Central memory CD8-positive, alpha-beta T cell (primary cell): ENCODE measurements at regions not wholly inside any gene's neighbourhood (a gene's known extent, or its start where the extent isn't known, plus 50 kb on each side); places are given as distances from the start of the nearest gene placed in this dataset.
"Not testable (repeated sequence)": the region's sequence is repeated elsewhere in the genome, so short reads cannot be mapped to it uniquely, and the experiment has no call there.

Source experiments
- ATAC-seq: fragments of 150-1000 bp; cut with Tn5 transposase; replicated peaks from 2 replicates; pipeline ENCODE4 v1.10.0; 2022; ENCODE audit warnings: mild to moderate bottlenecking, moderate FRiP score, moderate number of reproducible peaks; ENCODE audit not compliant: poor library complexity, severe bottlenecking; ENCODE audit errors: extremely low read depth
- DNase-seq, 2 donors: peaks; one replicate each; pipeline ENCODE4 v3.0.0; 2021; ENCODE audit warnings: low spot score in 2 of 2
- H3K27ac Mint-ChIP-seq: one replicate; pipeline ENCODE4 v1.8.0; 2022; ENCODE audit warnings: low read depth, mild to moderate bottlenecking, moderate library complexity, mixed read lengths
- H3K27me3 Mint-ChIP-seq: one replicate; pipeline ENCODE4 v1.8.0; 2022; ENCODE audit warnings: mixed read lengths
- H3K36me3 Mint-ChIP-seq: one replicate; pipeline ENCODE4 v1.8.0; 2022; ENCODE audit warnings: mild to moderate bottlenecking, moderate library complexity, mixed read lengths; ENCODE audit not compliant: insufficient read depth
- H3K4me1 Mint-ChIP-seq: one replicate; pipeline ENCODE4 v1.8.0; 2022; ENCODE audit warnings: mixed read lengths
- H3K4me3 Mint-ChIP-seq: one replicate; pipeline ENCODE4 v1.8.0; 2022; ENCODE audit warnings: mild to moderate bottlenecking, moderate library complexity, mixed read lengths
- H3K9me3 Mint-ChIP-seq: one replicate; pipeline ENCODE4 v1.8.0; 2022; ENCODE audit warnings: mixed read lengths

- not testable (repeated sequence) for DNase-seq, H3K27ac Mint-ChIP-seq, H3K4me3 Mint-ChIP-seq
Observed at GRCh38 chr12:97656548-97656947, 193.9 kb downstream of the RMST start.

GRCh38 chr12:97659117-97659880, 196.7 kb downstream of the RMST start:
- DNase-seq, result no peak
- Mint-ChIP-seq H3K4me1 (no peaks in the 10 kb centered on the region), H3K36me3 (no peaks in the 10 kb centered on the region), H3K9me3 (peaks cover 12% of the 10 kb centered on the region), H3K27ac (no peak overlapping the region), H3K27me3 (no peaks in the 10 kb centered on the region), H3K4me3 (no peak overlapping the region)
- no peak for ATAC-seq

More at GRCh38 chr12:97656548-97656947, 193.9 kb downstream of the RMST start:
- not testable (repeated sequence) for H3K27me3 Mint-ChIP-seq, H3K9me3 Mint-ChIP-seq, ATAC-seq, H3K4me1 Mint-ChIP-seq, H3K36me3 Mint-ChIP-seq

GRCh38 chr12:97666263-97666662, 203.7 kb downstream of the RMST start:
- H3K27ac Mint-ChIP-seq, result no peak overlapping the region
- no peak overlapping the region for H3K4me3 Mint-ChIP-seq
- no peaks in the 10 kb centered on the region for H3K27me3 Mint-ChIP-seq
- DNase-seq (no peak), ATAC-seq (no peak)
- no peaks in the 10 kb centered on the region for H3K36me3 Mint-ChIP-seq
- H3K4me1 Mint-ChIP-seq, result no peaks in the 10 kb centered on the region
- peaks cover 19% of the 10 kb centered on the region for H3K9me3 Mint-ChIP-seq

DNA sequence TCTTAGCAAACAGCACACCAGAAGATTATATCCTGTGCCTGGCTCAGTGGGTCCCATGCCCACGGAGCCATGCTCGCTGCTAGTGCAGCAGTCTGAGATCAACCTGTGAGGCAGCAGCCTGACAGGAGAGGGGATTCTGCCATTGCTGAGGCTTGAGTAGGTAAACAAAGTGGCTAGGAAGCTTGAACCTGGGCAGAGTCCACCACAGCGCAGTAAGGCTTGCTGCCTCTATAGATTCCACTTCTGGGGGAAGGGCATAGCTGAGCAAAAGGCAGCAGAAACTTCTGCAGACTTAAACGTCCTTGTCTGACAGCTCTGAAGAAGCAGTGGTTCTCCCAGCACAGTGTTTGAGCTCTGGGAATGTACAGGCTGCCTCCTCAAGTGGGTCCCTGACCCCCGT, 210.3 kb downstream of the RMST start:
- Mint-ChIP-seq H3K9me3 (peaks cover 17% of the 10 kb centered on the region), H3K27ac (no peak overlapping the region), H3K27me3 (no peaks in the 10 kb centered on the region), H3K4me1 (no peaks in the 10 kb centered on the region), H3K36me3 (no peaks in the 10 kb centered on the region), H3K4me3 (no peak overlapping the region)
- ATAC-seq (no peak), DNase-seq (no peak)

- Mint-ChIP-seq H3K4me3 (no peak overlapping the region), H3K9me3 (peaks cover 4% of the 10 kb centered on the region), H3K27ac (no peak overlapping the region)
Observed at GRCh38 chr12:97680751-97681150, 218.1 kb downstream of the RMST start.

GRCh38 chr12:97681612-97682504, 219.3 kb downstream of the RMST start:
- ATAC-seq (no peak), DNase-seq (no peak)
- Mint-ChIP-seq H3K4me1 (no peaks in the 10 kb centered on the region), H3K36me3 (no peaks in the 10 kb centered on the region), H3K27me3 (no peaks in the 10 kb centered on the region), H3K27ac (no peak overlapping the region), H3K9me3 (no peaks in the 10 kb centered on the region), H3K4me3 (no peak overlapping the region)

More at GRCh38 chr12:97680751-97681150, 218.1 kb downstream of the RMST start:
- H3K27me3 Mint-ChIP-seq, result no peaks in the 10 kb centered on the region
- H3K4me1 Mint-ChIP-seq, result no peaks in the 10 kb centered on the region
- no peak for DNase-seq
- no peaks in the 10 kb centered on the region for H3K36me3 Mint-ChIP-seq
- ATAC-seq, result no peak

GRCh38 chr12:97685360-97685759, 222.8 kb downstream of the RMST start:
- Mint-ChIP-seq H3K27ac (no peak overlapping the region), H3K27me3 (no peaks in the 10 kb centered on the region), H3K4me3 (no peak overlapping the region), H3K9me3 (peaks cover 6% of the 10 kb centered on the region), H3K4me1 (no peaks in the 10 kb centered on the region), H3K36me3 (no peaks in the 10 kb centered on the region)
- ATAC-seq (no peak), DNase-seq (no peak)

DNA sequence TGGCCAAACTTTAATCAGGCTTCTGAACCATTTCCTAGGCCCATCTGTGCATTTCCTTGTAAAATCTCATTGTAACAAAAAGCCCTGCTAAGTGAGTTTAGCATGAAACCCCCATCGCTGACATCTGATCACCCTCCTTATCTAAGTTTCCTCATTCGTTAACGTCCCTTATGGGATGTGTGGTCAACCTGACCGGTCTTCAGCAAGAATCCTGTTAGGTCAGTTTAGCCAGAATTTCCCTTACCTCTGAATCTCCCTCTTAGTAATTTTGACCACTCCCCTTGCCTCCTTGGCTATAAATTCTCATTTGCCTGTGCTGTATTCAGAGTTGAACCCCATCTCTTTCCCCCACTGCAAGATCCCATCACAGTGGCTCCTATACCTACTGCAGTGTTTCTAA, 239.3 kb downstream of the RMST start:
- no peaks in the 10 kb centered on the region for H3K36me3 Mint-ChIP-seq
- no peak overlapping the region for H3K4me3 Mint-ChIP-seq
- DNase-seq (no peak), ATAC-seq (no peak)
- peaks cover 5% of the 10 kb centered on the region for H3K9me3 Mint-ChIP-seq
- no peak overlapping the region for H3K27ac Mint-ChIP-seq
- H3K4me1 Mint-ChIP-seq, result no peaks in the 10 kb centered on the region
- H3K27me3 Mint-ChIP-seq, result no peaks in the 10 kb centered on the region

DNA sequence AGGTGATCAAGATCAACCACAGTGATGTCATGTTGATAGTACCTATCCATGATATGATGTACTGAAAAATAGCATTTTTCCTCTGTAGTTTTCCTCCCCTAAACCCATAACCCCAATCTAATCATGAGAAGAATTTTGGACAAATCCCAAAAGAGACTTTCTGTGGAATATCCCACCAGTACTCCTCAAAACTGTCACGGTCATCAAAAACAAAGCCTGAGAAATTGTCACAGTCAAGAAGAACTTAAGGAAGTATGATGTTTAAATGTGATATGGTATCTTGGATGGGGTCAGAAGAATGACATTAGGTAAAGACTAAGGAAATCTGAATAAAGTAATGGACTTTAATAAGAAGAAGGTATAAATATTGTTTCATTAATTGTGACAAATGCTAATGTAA, 248.8 kb downstream of the RMST start:
- H3K27me3 Mint-ChIP-seq, result no peaks in the 10 kb centered on the region
- H3K9me3 Mint-ChIP-seq, result peaks cover 6% of the 10 kb centered on the region
- H3K27ac Mint-ChIP-seq, result no peak overlapping the region
- no peaks in the 10 kb centered on the region for H3K4me1 Mint-ChIP-seq
- H3K36me3 Mint-ChIP-seq, result no peaks in the 10 kb centered on the region
- DNase-seq, result no peak
- no peak overlapping the region for H3K4me3 Mint-ChIP-seq
- ATAC-seq, result no peak

GRCh38 chr12:97713270-97713669, 250.7 kb downstream of the RMST start:
- no peak for ATAC-seq
- Mint-ChIP-seq H3K4me3 (no peak overlapping the region), H3K27me3 (no peaks in the 10 kb centered on the region), H3K9me3 (peaks cover 6% of the 10 kb centered on the region), H3K36me3 (no peaks in the 10 kb centered on the region), H3K4me1 (no peaks in the 10 kb centered on the region), H3K27ac (no peak overlapping the region)
- DNase-seq, result no peak

- Mint-ChIP-seq H3K27me3 (no peaks in the 10 kb centered on the region), H3K9me3 (peaks cover 3% of the 10 kb centered on the region), H3K27ac (no peak overlapping the region), H3K36me3 (no peaks in the 10 kb centered on the region), H3K4me1 (no peaks in the 10 kb centered on the region), H3K4me3 (no peak overlapping the region)
- ATAC-seq, result no peak
- DNase-seq, result no peak
Observed at GRCh38 chr12:97714107-97714563, 251.5 kb downstream of the RMST start.

GRCh38 chr12:97716356-97716755, 253.8 kb downstream of the RMST start:
- H3K27ac Mint-ChIP-seq, result no peak overlapping the region
- H3K4me1 Mint-ChIP-seq, result no peaks in the 10 kb centered on the region
- DNase-seq (no peak), ATAC-seq (no peak)
- no peak overlapping the region for H3K4me3 Mint-ChIP-seq
- H3K27me3 Mint-ChIP-seq, result no peaks in the 10 kb centered on the region
- no peaks in the 10 kb centered on the region for H3K36me3 Mint-ChIP-seq
- peaks cover 7% of the 10 kb centered on the region for H3K9me3 Mint-ChIP-seq

- peaks cover 17% of the 10 kb centered on the region for H3K9me3 Mint-ChIP-seq
- H3K36me3 Mint-ChIP-seq, H3K27ac Mint-ChIP-seq, H3K27me3 Mint-ChIP-seq, DNase-seq, ATAC-seq, H3K4me3 Mint-ChIP-seq, H3K4me1 Mint-ChIP-seq: not testable (repeated sequence)
Observed at GRCh38 chr12:97723801-97724200, 261.2 kb downstream of the RMST start.
